GM23338 (cell line): ENCODE measurements at regions not wholly inside any gene's neighbourhood (a gene's known extent, or its start where the extent isn't known, plus 50 kb on each side); places are given as distances from the start of the nearest gene placed in this dataset.

Source experiments
- ATAC-seq: fragments of 200-7000 bp; cut with Tn5 transposase; 3 replicates; pipeline ENCODE4 v1.9.1; 2020
- DNase-seq: peaks from one replicate; pipeline ENCODE4 v3.0.0-alpha.2; 2015; ENCODE audit warnings: low spot score
- H2AFZ ChIP-seq: fragments of 200-600 bp; sonication (generic); 2 replicates; pipeline ENCODE4 v1.8.0; 2016; ENCODE audit warnings: antibody characterized with exemption, mild to moderate bottlenecking, moderate library complexity
- H3F3A ChIP-seq: fragments of 200-600 bp; sonication (generic); replicated peaks from 2 replicates; pipeline ENCODE4 v1.8.0; 2017; ENCODE audit warnings: antibody characterized with exemption, mixed run types, low read depth
- H3K27ac ChIP-seq: fragments of 200-600 bp; sonication (generic); 2 replicates; pipeline ENCODE4 v1.6.1; 2016; ENCODE audit warnings: low read depth
- H3K27me3 ChIP-seq: fragments of 200-600 bp; sonication (generic); 2 replicates; pipeline ENCODE4 v1.8.0; 2016; ENCODE audit warnings: mild to moderate bottlenecking, mixed run types, moderate library complexity; ENCODE audit not compliant: insufficient read depth
- H3K36me3 ChIP-seq: fragments of 200-600 bp; sonication (generic); 2 replicates; pipeline ENCODE4 v1.8.0; 2016; ENCODE audit warnings: mild to moderate bottlenecking; ENCODE audit not compliant: insufficient read depth
- H3K4me1 ChIP-seq: fragments of 200-600 bp; sonication (generic); 2 replicates; pipeline ENCODE4 v1.8.0; 2016; ENCODE audit warnings: mild to moderate bottlenecking, moderate library complexity; ENCODE audit not compliant: insufficient read depth
- H3K4me2 ChIP-seq: fragments of 200-600 bp; sonication (generic); 2 replicates; pipeline ENCODE4 v1.7.1; 2017; ENCODE audit warnings: mixed run types
- H3K4me3 ChIP-seq: fragments of 200-600 bp; sonication (generic); 2 replicates; pipeline ENCODE4 v1.6.1; 2016; ENCODE audit warnings: mixed run types
- H3K79me2 ChIP-seq: fragments of 200-600 bp; sonication (generic); replicated peaks from 2 replicates; pipeline ENCODE4 v1.8.0; 2017; ENCODE audit warnings: mild to moderate bottlenecking; ENCODE audit not compliant: insufficient read depth
- H3K9me2 ChIP-seq: fragments of 200-600 bp; sonication (generic); 2 replicates; pipeline ENCODE4 v1.8.0; 2017; ENCODE audit not compliant: insufficient read depth
- H4K20me1 ChIP-seq: fragments of 200-600 bp; sonication (generic); replicated peaks from 2 replicates; pipeline ENCODE4 v1.8.0; 2017; ENCODE audit warnings: mild to moderate bottlenecking; ENCODE audit not compliant: insufficient read depth
- H3K27ac Mint-ChIP-seq: 2 replicates; pipeline ENCODE4 v1.8.0; 2020; ENCODE audit warnings: inconsistent platforms, mild to moderate bottlenecking, moderate library complexity, mixed read lengths
- H3K27me3 Mint-ChIP-seq: 3 replicates; pipeline ENCODE4 v1.8.0; 2022; ENCODE audit warnings: low read depth, mild to moderate bottlenecking, moderate library complexity, mixed read lengths, inconsistent platforms; ENCODE audit not compliant: insufficient read depth, poor library complexity
- H3K36me3 Mint-ChIP-seq: 3 replicates; pipeline ENCODE4 v1.8.0; 2021; ENCODE audit warnings: low read depth, mild to moderate bottlenecking, inconsistent platforms, moderate library complexity, mixed read lengths
- H3K4me1 Mint-ChIP-seq: 3 replicates; pipeline ENCODE4 v1.8.0; 2020; ENCODE audit warnings: mild to moderate bottlenecking, inconsistent platforms, mixed read lengths
- H3K4me3 Mint-ChIP-seq: 3 replicates; pipeline ENCODE4 v1.8.0; 2021; ENCODE audit warnings: moderate library complexity, mild to moderate bottlenecking, inconsistent platforms, mixed read lengths
- H3K9me3 Mint-ChIP-seq: 3 replicates; pipeline ENCODE4 v1.8.0; 2020; ENCODE audit warnings: moderate library complexity, mild to moderate bottlenecking, inconsistent platforms, mixed read lengths
- CREB1 ChIP-seq: fragments of 250-450 bp; sonication (Bioruptor Pico); IDR thresholded peaks from 2 replicates; pipeline ENCODE4 v1.5.0; 2020; ENCODE audit warnings: low read depth, mild to moderate bottlenecking, moderate library complexity
- CTCF ChIP-seq, 2 experiments: fragments of 200-600 bp in 1 of 2; sonication (generic) in 1 of 2; conservative IDR thresholded peaks; 2 replicates each; pipeline versions ENCODE4 v1.5.1 to v1.6.1; 2016 to 2017; ENCODE audit warnings: antibody characterized with exemption in 2 of 2, low read depth in 2 of 2, mild to moderate bottlenecking in 2 of 2, moderate library complexity in 1 of 2
- ETS1 ChIP-seq: IDR thresholded peaks from 2 replicates; pipeline ENCODE4 v1.6.1; 2016; ENCODE audit warnings: antibody characterized with exemption
- EZH2 ChIP-seq: fragments of 200-600 bp; sonication (generic); IDR thresholded peaks from one replicate; pipeline ENCODE4 v1.8.0; 2017; ENCODE audit warnings: antibody characterized with exemption, mild to moderate bottlenecking, low read depth; ENCODE audit not compliant: unreplicated experiment
- EZH2phosphoT487 ChIP-seq: fragments of 200-600 bp; sonication (generic); IDR thresholded peaks from one replicate; pipeline ENCODE4 v1.8.1; 2018; ENCODE audit warnings: antibody characterized with exemption; ENCODE audit not compliant: unreplicated experiment
- JUNB ChIP-seq: IDR thresholded peaks from one replicate; pipeline ENCODE4 v1.6.1; 2016; ENCODE audit warnings: antibody characterized with exemption; ENCODE audit not compliant: unreplicated experiment
- NANOG ChIP-seq: IDR thresholded peaks from 2 replicates; pipeline ENCODE4 v1.6.1; 2016; ENCODE audit warnings: antibody characterized with exemption, borderline replicate concordance
- POLR2AphosphoS5 ChIP-seq: IDR thresholded peaks from 2 replicates; pipeline ENCODE4 v1.6.1; 2016; ENCODE audit warnings: antibody characterized with exemption, low read depth
- REST ChIP-seq: IDR thresholded peaks from one replicate; pipeline ENCODE4 v1.6.1; 2018; ENCODE audit warnings: antibody characterized with exemption; ENCODE audit not compliant: unreplicated experiment
- STAT1 ChIP-seq: IDR thresholded peaks from one replicate; pipeline ENCODE4 v1.6.1; 2016; ENCODE audit warnings: antibody characterized with exemption; ENCODE audit not compliant: unreplicated experiment
- ZNF114 ChIP-seq: fragments of 250-450 bp; sonication (Bioruptor Pico); IDR thresholded peaks from 2 replicates; pipeline ENCODE4 v1.5.0; 2020; ENCODE audit warnings: mild to moderate bottlenecking, moderate library complexity
- ZNF331 ChIP-seq: fragments of 250-450 bp; sonication (Bioruptor Pico); IDR thresholded peaks from 2 replicates; pipeline ENCODE4 v1.5.0; 2020; ENCODE audit warnings: low read depth, mild to moderate bottlenecking, moderate library complexity

- TF ChIP-seq EZH2phosphoT487 (no peak), ZNF331 (no peak)
- H2AFZ ChIP-seq: no peak overlapping the region
- Mint-ChIP-seq H3K4me1 (peaks cover 10% of the 10 kb centered on the region), H3K9me3 (peaks cover 9% of the 10 kb centered on the region; the same call in 2 of the 3 replicates), H3K27me3 (no peaks in the 10 kb centered on the region), H3K36me3 (no peaks in the 10 kb centered on the region), H3K27ac (no peak overlapping the region), H3K4me3 (no peak overlapping the region)
- no peaks in the 10 kb centered on the region for H3F3A ChIP-seq
- no peak overlapping the region for H3K27ac ChIP-seq
- H3K36me3 ChIP-seq: 0 out of 2 replicates have a peak, but pooled peaks cover 3% of the 10 kb centered on the region
- H3K4me2 ChIP-seq: no peak overlapping the region
- no peaks in the 10 kb centered on the region for H3K4me1 ChIP-seq
- no peaks in the 10 kb centered on the region; the same call in 1 of the 2 replicates for H3K9me2 ChIP-seq
- no peaks in the 10 kb centered on the region for H4K20me1 ChIP-seq
- no peak overlapping the region for H3K4me3 ChIP-seq
- H3K27me3 ChIP-seq: no peaks in the 10 kb centered on the region
- DNase-seq: no peak
- no peaks in the 10 kb centered on the region for H3K79me2 ChIP-seq
- ATAC-seq: no peak
Observed at GRCh38 chr2:167898340-167898739, 349.1 kb downstream of the STK39 start.

GRCh38 chr2:167891841-167892240 is 355.6 kb downstream of the STK39 start:
- ATAC-seq (no peak), DNase-seq (no peak)
- Histone ChIP-seq H3K4me3 (no peak overlapping the region), H3K27me3 (no peaks in the 10 kb centered on the region), H3K27ac (no peak overlapping the region), H3K9me2 (peaks cover 4% of the 10 kb centered on the region), H2AFZ (no peak overlapping the region; the same call in 1 of the 2 replicates), H3K4me2 (no peak overlapping the region), H3K79me2 (no peaks in the 10 kb centered on the region), H3K4me1 (no peaks in the 10 kb centered on the region), H3F3A (no peaks in the 10 kb centered on the region), H3K36me3 (0 out of 2 replicates have a peak, but pooled peaks cover 3% of the 10 kb centered on the region), H4K20me1 (no peaks in the 10 kb centered on the region)
- peaks cover 38% of the 10 kb centered on the region; the same call in 2 of the 3 replicates for H3K9me3 Mint-ChIP-seq
- H3K4me3 Mint-ChIP-seq: no peak overlapping the region
- no peaks in the 10 kb centered on the region for H3K27me3 Mint-ChIP-seq
- TF ChIP-seq CREB1 (CRISPR knock-in tag) (no peak), EZH2 (no peak), EZH2phosphoT487 (no peak), ZNF331 (no peak), ZNF114 (CRISPR knock-in tag) (no peak), REST (no peak), JUNB (no peak), NANOG (no peak), ETS1 (no peak), CTCF (conservative IDR thresholded peaks at IDR 0.05; ENCODE audit: low read depth in 2 of 2) (no peak), POLR2AphosphoS5 (no peak), STAT1 (no peak)
- no peak overlapping the region for H3K27ac Mint-ChIP-seq
- no peaks in the 10 kb centered on the region; the same call in 2 of the 3 replicates for H3K4me1 Mint-ChIP-seq
- peaks cover 11% of the 10 kb centered on the region; the same call in 1 of the 3 replicates for H3K36me3 Mint-ChIP-seq
